ENCODE measurements at regions not wholly inside any gene's neighbourhood (a gene's known extent, or its start where the extent isn't known, plus 50 kb on each side); places are given as distances from the start of the nearest gene placed in this dataset.

GRCh38 chr2:60336442-60337141, 216.9 kb downstream of the BCL11A start:
- Mint-ChIP-seq H3K36me3 (ENCODE audit: low read depth) (no peaks in the 10 kb centered on the region), H3K27me3 (no peaks in the 10 kb centered on the region), H3K9me3 (no peaks in the 10 kb centered on the region), H3K27ac (no peak overlapping the region), H3K4me3 (no peak overlapping the region), H3K4me1 (ENCODE audit: low read depth) (no peaks in the 10 kb centered on the region)
- H3K27ac ChIP-seq (ENCODE audit: low read depth in 1 of 2, low read length in 2 of 2) = no peak overlapping the region
- intact Hi-C loops (cut with DNase I, micrococcal nuclease) = no loop called here
- CTCF ChIA-PET = no interaction called here
- peaks cover 0 to 3% of the 10 kb centered on the region in 2 experiments for H3K9me3 ChIP-seq (ENCODE audit: control insufficient read depth in 1 of 2, insufficient read depth in 1 of 2, low read length in 2 of 2)
- no peak for DNase-seq
- POLR2A ChIA-PET = interaction anchor here (0.6 kb wide), 1 partner anchor 214 kb away, joined by 3 read pairs; no protein-coding TSS in a partner anchor
- no peak overlapping the region for H3K4me3 ChIP-seq (ENCODE audit: low read length)
- no peaks in the 10 kb centered on the region for H3K4me1 ChIP-seq (ENCODE audit: insufficient read depth, low read length)
- H3K36me3 ChIP-seq (ENCODE audit: insufficient read depth, low read length) = no peaks in the 10 kb centered on the region
- H3K27me3 ChIP-seq (ENCODE audit: control insufficient read depth in 1 of 2, insufficient read depth in 2 of 2, low read length in 2 of 2) = no peaks in the 10 kb centered on the region
- TF ChIP-seq, protein P1, sequence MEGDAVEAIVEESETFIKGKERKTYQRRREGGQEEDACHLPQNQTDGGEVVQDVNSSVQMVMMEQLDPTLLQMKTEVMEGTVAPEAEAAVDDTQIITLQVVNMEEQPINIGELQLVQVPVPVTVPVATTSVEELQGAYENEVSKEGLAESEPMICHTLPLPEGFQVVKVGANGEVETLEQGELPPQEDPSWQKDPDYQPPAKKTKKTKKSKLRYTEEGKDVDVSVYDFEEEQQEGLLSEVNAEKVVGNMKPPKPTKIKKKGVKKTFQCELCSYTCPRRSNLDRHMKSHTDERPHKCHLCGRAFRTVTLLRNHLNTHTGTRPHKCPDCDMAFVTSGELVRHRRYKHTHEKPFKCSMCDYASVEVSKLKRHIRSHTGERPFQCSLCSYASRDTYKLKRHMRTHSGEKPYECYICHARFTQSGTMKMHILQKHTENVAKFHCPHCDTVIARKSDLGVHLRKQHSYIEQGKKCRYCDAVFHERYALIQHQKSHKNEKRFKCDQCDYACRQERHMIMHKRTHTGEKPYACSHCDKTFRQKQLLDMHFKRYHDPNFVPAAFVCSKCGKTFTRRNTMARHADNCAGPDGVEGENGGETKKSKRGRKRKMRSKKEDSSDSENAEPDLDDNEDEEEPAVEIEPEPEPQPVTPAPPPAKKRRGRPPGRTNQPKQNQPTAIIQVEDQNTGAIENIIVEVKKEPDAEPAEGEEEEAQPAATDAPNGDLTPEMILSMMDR (IDR thresholded peaks at IDR 0.05) = no peak
- ATAC-seq (ENCODE audit: poor library complexity) = no peak

DNA sequence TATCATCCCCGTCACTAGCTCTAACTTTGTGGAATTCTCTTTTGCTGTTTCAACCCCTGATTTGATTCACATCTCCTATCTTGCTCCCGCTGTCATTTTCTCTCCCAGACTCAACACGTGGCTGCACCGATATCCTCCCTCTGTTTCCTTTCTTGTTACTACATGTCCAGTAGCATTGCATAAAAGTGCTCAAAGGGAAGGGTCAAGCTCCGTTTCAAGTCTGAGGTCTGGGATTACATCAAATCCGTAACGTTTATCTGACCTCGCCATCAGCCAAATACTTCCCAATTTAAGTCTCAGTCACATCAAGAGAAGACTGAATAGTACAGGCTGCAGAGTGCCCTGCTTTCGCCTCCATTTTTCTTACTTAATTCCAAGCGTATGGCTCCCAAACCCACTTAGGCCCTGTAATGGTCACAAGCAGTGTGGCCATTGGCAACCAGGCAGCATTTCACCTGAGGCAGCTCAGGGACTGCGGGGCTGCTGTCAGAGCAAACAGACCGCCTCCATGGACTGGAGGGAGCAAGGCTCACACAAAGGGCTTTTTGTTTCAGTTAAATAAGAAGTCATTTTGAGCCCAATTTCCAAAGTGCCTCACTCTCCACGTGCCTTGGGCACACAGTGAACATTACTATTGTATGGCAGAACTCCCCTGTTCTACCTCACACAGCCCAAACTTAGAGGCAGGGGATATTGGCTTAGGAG, 217.8 kb downstream of the BCL11A start:
- no peaks in the 10 kb centered on the region for H3K4me1 ChIP-seq (ENCODE audit: insufficient read depth, low read length)
- Mint-ChIP-seq H3K4me1 (ENCODE audit: low read depth) (no peaks in the 10 kb centered on the region), H3K9me3 (no peaks in the 10 kb centered on the region), H3K4me3 (no peak overlapping the region), H3K27ac (no peak overlapping the region), H3K36me3 (ENCODE audit: low read depth) (no peaks in the 10 kb centered on the region), H3K27me3 (no peaks in the 10 kb centered on the region)
- no peaks in the 10 kb centered on the region for H3K9me3 ChIP-seq (ENCODE audit: control insufficient read depth in 1 of 2, insufficient read depth in 1 of 2, low read length in 2 of 2)
- no peaks in the 10 kb centered on the region for H3K36me3 ChIP-seq (ENCODE audit: insufficient read depth, low read length)
- intact Hi-C loops (cut with DNase I, micrococcal nuclease) = no loop called here
- POLR2A ChIA-PET = no interaction called here
- TF ChIP-seq, protein P1 (IDR thresholded peaks at IDR 0.05) = no peak
- no peak overlapping the region for H3K4me3 ChIP-seq (ENCODE audit: low read length)
- CTCF ChIA-PET = no interaction called here
- H3K27me3 ChIP-seq (ENCODE audit: control insufficient read depth in 1 of 2, insufficient read depth in 2 of 2, low read length in 2 of 2) = no peaks in the 10 kb centered on the region
- DNase-seq = no peak
- no peak overlapping the region for H3K27ac ChIP-seq (ENCODE audit: low read depth in 1 of 2, low read length in 2 of 2)
- no peak for ATAC-seq (ENCODE audit: poor library complexity)

DNA sequence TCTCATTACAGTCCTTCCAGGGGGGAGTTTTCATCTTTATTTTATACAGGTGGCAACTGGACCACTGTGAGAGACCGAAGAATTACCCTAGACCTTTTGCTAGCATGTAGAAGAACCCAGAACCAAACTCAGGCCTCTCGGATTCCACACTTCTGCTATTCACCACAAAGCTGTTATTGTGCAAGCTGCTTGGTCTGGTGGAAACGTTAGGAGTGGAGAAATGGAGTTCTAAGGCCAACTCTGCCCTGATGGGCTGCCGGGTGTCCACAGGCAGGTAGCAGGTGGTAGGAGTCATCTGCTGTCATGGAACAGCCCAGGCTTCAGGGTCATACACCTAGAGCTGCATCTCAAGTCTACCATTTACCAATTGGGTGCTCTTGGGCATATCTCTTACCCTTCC, 218.8 kb downstream of the BCL11A start:
- TF ChIP-seq, protein P1 (IDR thresholded peaks at IDR 0.05) = no peak
- no peak for DNase-seq
- H3K4me1 Mint-ChIP-seq (ENCODE audit: low read depth) = no peaks in the 10 kb centered on the region
- H3K9me3 Mint-ChIP-seq = no peaks in the 10 kb centered on the region
- intact Hi-C loops (cut with DNase I, micrococcal nuclease) = no loop called here
- Histone ChIP-seq H3K4me1 (ENCODE audit: insufficient read depth, low read length) (no peaks in the 10 kb centered on the region), H3K27me3 (ENCODE audit: control insufficient read depth in 1 of 2, insufficient read depth in 2 of 2, low read length in 2 of 2) (no peaks in the 10 kb centered on the region), H3K4me3 (ENCODE audit: low read length) (no peak overlapping the region), H3K27ac (ENCODE audit: low read depth in 1 of 2, low read length in 2 of 2) (no peak overlapping the region), H3K36me3 (ENCODE audit: insufficient read depth, low read length) (no peaks in the 10 kb centered on the region), H3K9me3 (ENCODE audit: control insufficient read depth in 1 of 2, insufficient read depth in 1 of 2, low read length in 2 of 2) (no peaks in the 10 kb centered on the region)
- ChIA-PET CTCF (no interaction called here), POLR2A (no interaction called here)
- H3K27me3 Mint-ChIP-seq = no peaks in the 10 kb centered on the region
- H3K27ac Mint-ChIP-seq = no peak overlapping the region
- ATAC-seq (ENCODE audit: poor library complexity) = no peak
- no peaks in the 10 kb centered on the region for H3K36me3 Mint-ChIP-seq (ENCODE audit: low read depth)
- no peak overlapping the region for H3K4me3 Mint-ChIP-seq

All from CD4-positive, alpha-beta T cell (primary cell).